H9 (cell line): ENCODE measurements at regions not wholly inside any gene's neighbourhood (a gene's known extent, or its start where the extent isn't known, plus 50 kb on each side); places are given as distances from the start of the nearest gene placed in this dataset.

ENCODE experiments used
- DNase-seq: peaks from one replicate; pipeline ENCODE4 v3.0.0-alpha.2; 2017
- H2AFZ ChIP-seq: one replicate; pipeline ENCODE4 v1.6.1; 2013; ENCODE audit warnings: mild to moderate bottlenecking, low read length, control low read depth, moderate library complexity
- H2AK5ac ChIP-seq: 2 replicates; pipeline ENCODE4 v1.6.1; 2013; ENCODE audit warnings: low read length, control low read depth, mixed read lengths; ENCODE audit not compliant: insufficient read length
- H2BK120ac ChIP-seq: one replicate; pipeline ENCODE4 v1.6.1; 2013; ENCODE audit warnings: low read depth, mild to moderate bottlenecking, low read length, control low read depth, inconsistent platforms; ENCODE audit not compliant: poor library complexity, severe bottlenecking
- H2BK12ac ChIP-seq: 2 replicates; pipeline ENCODE4 v1.6.1; 2013; ENCODE audit warnings: low read length, control low read depth, mixed read lengths, low read depth; ENCODE audit not compliant: insufficient read length
- H2BK15ac ChIP-seq: 2 replicates; pipeline ENCODE4 v1.6.1; 2013; ENCODE audit warnings: low read depth, low read length, control low read depth
- H2BK20ac ChIP-seq: one replicate; pipeline ENCODE4 v1.6.1; 2013; ENCODE audit warnings: low read depth, mild to moderate bottlenecking, low read length, control low read depth, inconsistent platforms; ENCODE audit not compliant: poor library complexity, severe bottlenecking
- H2BK5ac ChIP-seq: 2 replicates; pipeline ENCODE4 v1.6.1; 2013; ENCODE audit warnings: low read length, control low read depth, mixed read lengths; ENCODE audit not compliant: insufficient read length
- H3K14ac ChIP-seq: 2 replicates; pipeline ENCODE4 v1.6.1; 2013; ENCODE audit warnings: low read length, control low read depth; ENCODE audit not compliant: insufficient read depth
- H3K18ac ChIP-seq: 2 replicates; pipeline ENCODE4 v1.6.1; 2013; ENCODE audit warnings: low read depth, mild to moderate bottlenecking, mixed read lengths, low read length, control low read depth; ENCODE audit not compliant: insufficient read length
- H3K23ac ChIP-seq: 2 replicates; pipeline ENCODE4 v1.6.1; 2013; ENCODE audit warnings: low read length, control low read depth, mixed read lengths, low read depth; ENCODE audit not compliant: insufficient read length
- H3K23me2 ChIP-seq: 2 replicates; pipeline ENCODE4 v1.6.1; 2013; ENCODE audit warnings: low read depth, mild to moderate bottlenecking, mixed read lengths, low read length, control low read depth; ENCODE audit not compliant: insufficient read length, poor library complexity, severe bottlenecking
- H3K27ac ChIP-seq: 2 replicates; pipeline ENCODE4 v1.5.1; 2013; ENCODE audit warnings: low read length, control low read depth, mixed read lengths, low read depth; ENCODE audit not compliant: insufficient read length
- H3K27me3 ChIP-seq: 2 replicates; pipeline ENCODE4 v1.6.1; 2013; ENCODE audit warnings: low read length, control low read depth, inconsistent platforms; ENCODE audit not compliant: insufficient read depth
- H3K4ac ChIP-seq: 2 replicates; pipeline ENCODE4 v1.6.1; 2013; ENCODE audit warnings: low read depth, mild to moderate bottlenecking, control low read depth, inconsistent platforms, low read length, moderate library complexity
- H3K4me1 ChIP-seq: 2 replicates; pipeline ENCODE4 v1.6.1; 2013; ENCODE audit warnings: low read length, control low read depth, inconsistent platforms; ENCODE audit not compliant: insufficient read depth
- H3K4me2 ChIP-seq: 2 replicates; pipeline ENCODE4 v1.6.1; 2013; ENCODE audit warnings: low read length, control low read depth, mixed read lengths; ENCODE audit not compliant: insufficient read length, insufficient read depth
- H3K56ac ChIP-seq: 2 replicates; pipeline ENCODE4 v1.6.1; 2013; ENCODE audit warnings: low read depth, mild to moderate bottlenecking, mixed read lengths, low read length, control low read depth; ENCODE audit not compliant: insufficient read length
- H3K79me1 ChIP-seq: 2 replicates; pipeline ENCODE4 v1.6.1; 2013; ENCODE audit warnings: low read depth, mild to moderate bottlenecking, moderate library complexity, low read length, control low read depth, inconsistent platforms; ENCODE audit not compliant: insufficient read depth, poor library complexity, severe bottlenecking
- H3K79me2 ChIP-seq: 2 replicates; pipeline ENCODE4 v1.6.1; 2013; ENCODE audit warnings: low read length, control low read depth, inconsistent platforms; ENCODE audit not compliant: insufficient read depth
- H3K9ac ChIP-seq: 2 replicates; pipeline ENCODE4 v1.6.1; 2013; ENCODE audit warnings: low read length, control low read depth, mixed read lengths; ENCODE audit not compliant: insufficient read length; ENCODE audit errors: extremely low read depth
- H3K9me3 ChIP-seq: one replicate; pipeline ENCODE4 v1.6.1; 2013; ENCODE audit warnings: low read depth, low read length, inconsistent platforms; ENCODE audit not compliant: control insufficient read depth
- H3T11ph ChIP-seq: one replicate; pipeline ENCODE4 v1.6.1; 2013; ENCODE audit warnings: mild to moderate bottlenecking, low read length, control low read depth, inconsistent platforms
- H4K20me1 ChIP-seq: one replicate; pipeline ENCODE4 v1.6.1; 2013; ENCODE audit not compliant: control insufficient read depth, insufficient read length, insufficient read depth
- H4K5ac ChIP-seq: 2 replicates; pipeline ENCODE4 v1.6.1; 2013; ENCODE audit warnings: low read depth, mild to moderate bottlenecking, mixed read lengths, low read length, control low read depth; ENCODE audit not compliant: insufficient read length
- H4K8ac ChIP-seq: replicated peaks from 2 replicates; pipeline ENCODE4 v1.6.1; 2013; ENCODE audit warnings: low read length, control low read depth, mixed read lengths, low read depth; ENCODE audit not compliant: insufficient read length
- H4K91ac ChIP-seq: 2 replicates; pipeline ENCODE4 v1.6.1; 2013; ENCODE audit warnings: low read depth, mild to moderate bottlenecking, moderate library complexity, mixed read lengths, low read length, control low read depth; ENCODE audit not compliant: insufficient read length
- H3K27ac Mint-ChIP-seq, 3 experiments: 2 replicates in 2 of 3; 3 replicates in 1 of 3; pipeline ENCODE4 v1.8.0; 2020 to 2021; ENCODE audit warnings: mixed read lengths in 3 of 3, mild to moderate bottlenecking in 1 of 3, moderate library complexity in 1 of 3
- H3K27me3 Mint-ChIP-seq: 2 replicates; pipeline ENCODE4 v1.8.0; 2021; ENCODE audit warnings: low read depth, mild to moderate bottlenecking, moderate library complexity, mixed read lengths
- H3K36me3 Mint-ChIP-seq, 3 experiments: 2 replicates in 2 of 3; 3 replicates in 1 of 3; pipeline ENCODE4 v1.8.0; 2020 to 2021; ENCODE audit warnings: low read depth in 3 of 3, mixed read lengths in 3 of 3; ENCODE audit not compliant: insufficient read depth in 1 of 3
- H3K4me1 Mint-ChIP-seq, 2 experiments: 2 replicates each; pipeline ENCODE4 v1.8.0; 2020; ENCODE audit warnings: mixed read lengths in 2 of 2
- H3K4me3 Mint-ChIP-seq, 2 experiments: 2 replicates in 1 of 2; 3 replicates in 1 of 2; pipeline ENCODE4 v1.8.0; 2020 to 2021; ENCODE audit warnings: mild to moderate bottlenecking in 2 of 2, mixed read lengths in 2 of 2, moderate library complexity in 1 of 2
- H3K9me3 Mint-ChIP-seq, 2 experiments: 2 replicates in 1 of 2; 3 replicates in 1 of 2; pipeline ENCODE4 v1.8.0; 2020; ENCODE audit warnings: mild to moderate bottlenecking in 2 of 2, mixed read lengths in 2 of 2, moderate library complexity in 1 of 2
- WGBS: extraction: QIAGEN DNeasy Blood & Tissue Kit; methylation state at CpG from one replicate; pipeline ENCODE4 v1.1.7; 2013; ENCODE audit warnings: missing lambda C conversion rate, low lambda C conversion rate, mixed read lengths; ENCODE audit not compliant: insufficient read length; ENCODE audit errors: extremely low coverage; 5-methylcytosine and 5-hydroxymethylcytosine counted together
- TF ChIP-seq, protein P1 (sequence below): fragments of 200-600 bp; sonication (generic); conservative IDR thresholded peaks from 3 replicates; pipeline ENCODE4 v1.8.0; 2021; ENCODE audit warnings: antibody characterized with exemption, mild to moderate bottlenecking

DNA sequence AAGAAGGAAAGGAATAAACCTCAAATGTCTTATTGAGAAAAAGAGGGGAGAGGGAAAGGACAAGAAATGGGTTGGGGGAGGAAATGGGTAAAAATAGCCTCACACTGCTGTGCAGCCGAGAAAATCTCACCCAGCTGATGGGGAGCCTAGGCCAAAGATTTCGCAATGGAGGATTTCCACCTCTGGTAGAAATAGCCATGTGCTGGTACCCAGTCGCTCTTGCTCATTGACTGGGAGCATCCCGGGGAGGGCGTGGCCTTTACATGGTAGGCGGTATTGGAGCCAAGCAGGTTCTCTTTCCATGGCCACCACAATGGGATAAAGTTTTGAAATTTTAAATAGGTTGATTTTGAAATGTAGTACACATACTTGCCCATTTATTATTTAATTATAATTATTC is 255.1 kb upstream of the LDB2 start:
- no peaks in the 10 kb centered on the region for H3K79me2 ChIP-seq
- DNase-seq = no peak
- Mint-ChIP-seq H3K4me3 (no peak overlapping the region), H3K27me3 (no peaks in the 10 kb centered on the region), H3K4me1 (peaks cover 25 to 35% of the 10 kb centered on the region in 2 experiments), H3K36me3 (peaks cover 0 to 3% (median 0%) of the 10 kb centered on the region in 3 experiments; a peak in 1 of 7 replicates), H3K27ac (peak overlapping the region in 1 of 3 experiments; percentile 20; a peak in 2 of 7 replicates), H3K9me3 (peaks cover 2 to 4% of the 10 kb centered on the region in 2 experiments; a peak in 3 of 5 replicates)
- H2BK12ac ChIP-seq = no peak overlapping the region
- no peak overlapping the region for H3K14ac ChIP-seq
- no peak overlapping the region for H2BK20ac ChIP-seq
- no peak overlapping the region for H3T11ph ChIP-seq
- no CpG with 5 or more reads among the region's 6 CpGs for WGBS
- H4K5ac ChIP-seq = no peak overlapping the region
- H3K27me3 ChIP-seq = no peaks in the 10 kb centered on the region
- H3K9me3 ChIP-seq = no peaks in the 10 kb centered on the region
- no peak overlapping the region for H3K23ac ChIP-seq
- no peak overlapping the region for H2AK5ac ChIP-seq
- peak overlapping the region; percentile 14 for H2AFZ ChIP-seq
- no peak overlapping the region for H3K9ac ChIP-seq
- H4K91ac ChIP-seq = no peak overlapping the region
- H2BK5ac ChIP-seq = no peak overlapping the region
- H3K18ac ChIP-seq = no peak overlapping the region
- no peak overlapping the region for H3K56ac ChIP-seq
- H3K79me1 ChIP-seq = no peaks in the 10 kb centered on the region
- 0 out of 2 replicates have a peak, but pooled peaks cover 3% of the 10 kb centered on the region for H3K4me1 ChIP-seq
- no peaks in the 10 kb centered on the region for H4K20me1 ChIP-seq
- no peak overlapping the region for H3K4me2 ChIP-seq
- H3K27ac ChIP-seq = no peak overlapping the region
- no peaks in the 10 kb centered on the region for H3K23me2 ChIP-seq
- TF ChIP-seq, protein P1, sequence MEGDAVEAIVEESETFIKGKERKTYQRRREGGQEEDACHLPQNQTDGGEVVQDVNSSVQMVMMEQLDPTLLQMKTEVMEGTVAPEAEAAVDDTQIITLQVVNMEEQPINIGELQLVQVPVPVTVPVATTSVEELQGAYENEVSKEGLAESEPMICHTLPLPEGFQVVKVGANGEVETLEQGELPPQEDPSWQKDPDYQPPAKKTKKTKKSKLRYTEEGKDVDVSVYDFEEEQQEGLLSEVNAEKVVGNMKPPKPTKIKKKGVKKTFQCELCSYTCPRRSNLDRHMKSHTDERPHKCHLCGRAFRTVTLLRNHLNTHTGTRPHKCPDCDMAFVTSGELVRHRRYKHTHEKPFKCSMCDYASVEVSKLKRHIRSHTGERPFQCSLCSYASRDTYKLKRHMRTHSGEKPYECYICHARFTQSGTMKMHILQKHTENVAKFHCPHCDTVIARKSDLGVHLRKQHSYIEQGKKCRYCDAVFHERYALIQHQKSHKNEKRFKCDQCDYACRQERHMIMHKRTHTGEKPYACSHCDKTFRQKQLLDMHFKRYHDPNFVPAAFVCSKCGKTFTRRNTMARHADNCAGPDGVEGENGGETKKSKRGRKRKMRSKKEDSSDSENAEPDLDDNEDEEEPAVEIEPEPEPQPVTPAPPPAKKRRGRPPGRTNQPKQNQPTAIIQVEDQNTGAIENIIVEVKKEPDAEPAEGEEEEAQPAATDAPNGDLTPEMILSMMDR = no peak
- H2BK120ac ChIP-seq = no peak overlapping the region
- no peak overlapping the region for H2BK15ac ChIP-seq
- H3K4ac ChIP-seq = no peak overlapping the region
- no peak overlapping the region for H4K8ac ChIP-seq
